Muscle of back (tissue), 3 donors: ENCODE measurements at regions not wholly inside any gene's neighbourhood (a gene's known extent, or its start where the extent isn't known, plus 50 kb on each side); places are given as distances from the start of the nearest gene placed in this dataset.
A peak's percentile ranks its signal among the peaks of the same experiment; 100 is the strongest.

Experiments
- DNase-seq, 3 donors: peaks; one replicate each; pipeline versions ENCODE4 v3.0.0 to v3.0.0-alpha.2; 2013

DNA sequence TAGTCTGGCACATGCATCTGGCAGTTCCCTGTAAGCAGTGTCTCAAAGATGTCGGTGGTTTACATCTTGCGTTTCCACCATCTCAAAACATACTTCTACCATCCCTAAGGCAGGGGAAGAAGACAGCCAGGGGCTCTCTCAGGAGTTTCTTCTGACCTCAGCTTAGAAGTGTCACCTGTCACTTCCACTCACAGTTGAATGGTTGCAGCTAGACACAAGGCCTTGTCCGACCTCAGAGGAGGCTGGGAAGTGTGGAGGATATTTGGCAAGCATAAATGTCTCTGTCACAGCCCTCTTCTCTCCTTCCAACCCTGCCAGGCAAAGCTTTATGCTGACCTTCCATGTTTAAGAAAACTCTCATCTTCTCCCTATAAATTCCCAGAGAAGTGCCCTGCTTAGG, 193.3 kb downstream of the HERPUD2 start:
- DNase-seq, result no peak

DNA sequence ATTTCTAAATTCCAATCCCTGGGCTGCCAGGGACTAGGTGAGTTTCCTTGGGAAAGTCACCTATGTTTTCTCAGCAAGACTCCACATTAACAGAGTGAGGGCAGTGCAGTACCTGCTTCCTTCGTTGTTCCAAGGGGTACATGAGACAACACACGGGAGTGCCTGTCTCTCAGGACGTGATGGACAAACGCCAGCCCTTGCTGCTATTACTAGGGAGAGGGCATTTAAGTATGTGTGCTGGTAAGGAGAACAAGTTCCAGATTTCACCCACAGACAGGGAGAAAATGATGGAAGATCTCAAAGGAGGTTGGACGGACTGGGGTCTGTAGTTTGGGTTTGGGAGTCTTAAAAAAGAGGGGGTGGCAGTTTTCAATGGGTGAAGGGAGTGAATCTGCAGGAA, 195.7 kb downstream of the HERPUD2 start:
- DNase-seq, result no peak

DNA sequence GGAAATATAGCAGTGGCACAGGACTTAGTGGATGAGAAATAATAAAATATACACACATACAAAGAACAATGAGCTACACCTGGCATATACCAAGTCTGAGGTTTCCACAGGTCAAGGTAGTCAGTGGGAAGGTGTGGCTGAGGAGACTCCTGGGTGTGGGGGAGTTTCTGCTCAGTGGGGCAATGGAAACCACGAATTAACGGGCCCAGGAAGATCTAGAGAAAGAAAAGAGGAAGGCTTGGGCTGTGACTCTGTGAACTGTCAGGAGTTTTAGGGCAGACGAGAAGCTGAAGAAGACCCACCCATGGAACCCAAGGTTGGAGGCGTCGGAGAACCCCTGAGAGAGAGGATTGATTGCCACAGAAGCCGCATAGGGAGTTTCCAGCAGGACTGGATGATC, 196.5 kb downstream of the HERPUD2 start:
- DNase-seq, result no peak

DNA sequence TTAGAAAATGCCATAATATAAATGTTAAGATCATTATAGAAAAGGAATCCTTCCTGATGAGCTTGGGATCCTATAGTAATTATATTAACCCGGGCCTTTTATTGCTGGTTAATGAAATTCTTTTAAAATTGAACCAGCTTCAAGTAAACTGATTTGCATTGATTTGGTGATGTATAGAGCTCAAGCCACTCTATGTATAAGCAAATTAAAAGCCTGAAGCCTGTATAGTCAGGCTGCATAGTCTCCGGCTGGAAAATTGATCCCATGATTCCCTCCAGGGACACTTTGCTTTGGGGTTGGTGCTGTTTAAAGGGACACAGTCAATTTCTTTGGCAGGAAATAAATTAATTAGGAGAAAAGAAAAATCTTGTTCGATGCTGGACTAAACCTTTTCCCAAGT, 199.1 kb downstream of the HERPUD2 start:
- DNase-seq, result no peak

DNA sequence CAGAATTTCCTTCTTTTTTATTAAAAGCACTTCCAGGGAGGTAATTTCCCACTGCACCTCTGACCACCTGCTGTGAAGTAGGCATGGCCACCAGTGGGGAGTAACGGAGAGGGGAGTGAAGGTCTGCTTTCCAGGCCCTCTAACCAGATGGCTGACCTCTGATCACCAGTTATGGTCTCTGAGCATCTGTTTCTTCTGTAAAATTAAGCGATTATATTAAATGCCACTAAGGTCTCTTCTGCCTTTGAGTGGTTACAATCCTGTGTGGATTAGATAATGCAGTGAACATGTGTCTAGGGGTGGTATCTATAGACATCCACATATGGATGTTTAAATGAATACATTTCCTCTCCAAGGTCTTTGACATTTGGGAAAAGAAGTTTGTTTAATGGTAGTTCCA, 199.6 kb downstream of the HERPUD2 start:
- DNase-seq, result no peak

DNA sequence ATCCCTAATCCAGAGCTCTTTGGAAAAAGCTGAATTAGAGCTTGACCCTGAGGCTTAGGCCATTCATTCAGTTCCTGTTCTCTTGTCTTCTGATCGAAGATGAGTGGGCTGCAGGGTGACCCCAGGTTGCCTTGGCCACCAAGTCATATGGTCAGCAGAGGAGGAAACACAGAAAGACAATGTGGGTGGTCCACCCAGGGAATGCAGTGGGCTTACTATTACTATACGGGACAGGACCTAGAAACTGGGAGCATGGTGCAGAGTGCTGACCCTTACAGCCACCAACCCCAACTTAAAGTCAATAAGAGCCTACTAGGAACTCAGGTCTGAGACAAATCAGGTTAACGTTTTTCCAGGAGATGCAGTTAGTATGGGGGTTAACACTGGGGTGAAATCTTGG, 200.5 kb downstream of the HERPUD2 start:
- DNase-seq, result no peak

DNA sequence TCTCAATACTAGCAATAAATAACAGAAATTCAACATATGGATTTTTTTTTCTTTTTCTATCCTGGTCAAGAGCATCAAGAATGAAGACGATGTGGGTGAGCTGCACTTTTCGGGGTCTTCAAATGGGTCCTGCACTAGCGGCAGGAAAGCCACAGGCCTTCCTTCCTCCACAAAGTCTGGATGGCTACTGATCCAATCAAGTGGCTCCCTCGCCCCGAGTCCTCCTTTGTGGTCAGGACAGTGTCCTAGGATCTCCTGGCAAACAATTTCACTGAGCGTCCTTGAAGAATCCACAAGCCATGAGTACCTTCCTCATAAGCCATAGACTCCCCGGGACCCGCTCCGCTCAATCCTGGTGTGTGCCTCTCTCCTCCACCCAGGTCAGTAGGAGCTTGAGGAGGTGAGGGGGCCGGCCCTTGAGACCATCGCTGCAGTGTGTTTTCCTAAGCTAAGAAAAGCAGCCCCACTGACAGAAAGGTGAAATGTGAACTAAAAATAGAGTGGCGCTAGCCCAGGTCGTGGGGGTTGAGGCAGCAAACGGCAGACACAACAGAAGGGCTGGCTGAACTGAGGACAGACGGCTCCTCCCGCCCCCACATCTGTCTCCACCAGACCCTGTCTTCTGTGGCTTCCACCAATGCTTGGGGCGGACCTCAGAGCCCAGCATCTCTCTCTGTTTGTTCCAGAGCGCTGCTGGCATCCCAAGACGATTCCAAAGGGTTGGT, 202.3 kb downstream of the HERPUD2 start:
- DNase-seq, result no peak

DNA sequence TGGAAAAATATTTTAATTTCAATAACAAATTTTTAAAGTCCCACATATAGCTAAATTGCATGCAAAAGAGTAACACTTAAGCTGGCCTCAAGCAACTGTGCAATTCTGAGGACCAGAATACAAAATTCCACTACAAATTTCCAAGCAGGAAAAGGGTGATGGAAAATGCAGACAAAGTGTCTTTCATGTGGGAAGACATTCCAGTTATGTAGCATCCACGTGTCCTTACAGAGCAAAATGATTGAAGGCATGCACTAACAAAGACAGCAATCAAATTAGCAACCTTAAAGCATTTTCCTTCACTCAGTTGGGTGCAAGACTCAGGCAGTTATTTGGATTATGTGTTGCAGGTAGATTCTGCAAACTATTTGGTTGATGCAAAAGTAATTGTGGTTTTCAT, 203.7 kb downstream of the HERPUD2 start:
- no peak for DNase-seq

DNA sequence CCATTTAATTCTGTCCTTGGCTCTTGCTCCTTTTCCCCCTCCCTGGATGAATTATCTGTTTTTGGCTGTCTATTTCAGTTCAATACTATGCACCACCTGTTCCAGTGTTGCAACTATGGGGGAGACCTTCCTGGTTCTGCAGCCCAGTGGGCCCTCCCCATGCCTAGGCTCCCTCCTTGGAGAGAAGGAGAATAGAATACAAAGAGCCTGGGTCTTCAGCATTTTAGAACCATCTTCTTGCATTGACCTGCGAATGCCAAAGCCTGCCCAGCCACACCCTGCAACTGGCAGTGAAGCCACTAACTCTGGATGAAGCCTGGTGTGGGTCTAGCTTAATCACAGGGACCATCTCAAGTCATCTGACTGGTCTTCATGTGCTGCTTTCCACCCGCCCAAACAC, 207.1 kb downstream of the HERPUD2 start:
- DNase-seq, result no peak

DNA sequence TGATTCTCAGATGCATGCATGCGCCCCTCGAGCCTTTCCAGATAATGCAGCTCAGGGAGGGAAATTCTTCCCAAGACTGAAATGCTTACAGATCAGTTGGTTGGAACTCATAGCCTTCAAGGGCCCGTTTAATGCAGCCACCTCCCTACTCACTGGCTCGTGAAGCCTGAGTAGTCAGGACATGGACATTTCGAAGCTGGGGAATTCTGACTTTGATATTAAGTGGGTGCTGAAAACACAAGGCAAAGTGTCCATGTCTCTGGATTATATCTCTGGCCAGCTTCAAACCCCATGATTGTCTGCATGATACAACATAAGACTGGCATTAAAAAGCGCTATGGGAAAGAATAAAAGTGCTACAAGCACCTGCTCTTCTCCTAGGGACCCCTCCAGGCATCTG, 207.5 kb downstream of the HERPUD2 start:
- DNase-seq, result no peak

DNA sequence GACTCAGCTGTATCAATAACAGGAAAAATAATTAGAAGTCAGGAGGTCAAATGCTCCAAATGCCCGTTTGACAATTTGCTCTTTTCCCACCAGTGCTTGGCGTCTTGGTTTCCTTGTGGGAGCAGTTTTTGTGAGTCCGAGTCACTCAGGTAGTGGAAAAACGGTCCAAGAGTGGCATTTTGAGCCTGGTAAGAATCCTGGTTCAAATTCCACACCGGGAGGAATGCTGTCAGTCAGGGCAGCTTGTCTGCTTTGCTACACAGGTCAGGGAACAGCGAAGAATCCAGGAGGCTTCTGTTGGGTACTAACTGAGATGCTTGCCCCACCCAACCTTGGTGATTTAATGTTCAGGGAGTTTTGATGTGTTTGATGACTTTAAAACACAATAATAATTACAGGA, 209.5 kb downstream of the HERPUD2 start:
- DNase-seq, result no peak

DNA sequence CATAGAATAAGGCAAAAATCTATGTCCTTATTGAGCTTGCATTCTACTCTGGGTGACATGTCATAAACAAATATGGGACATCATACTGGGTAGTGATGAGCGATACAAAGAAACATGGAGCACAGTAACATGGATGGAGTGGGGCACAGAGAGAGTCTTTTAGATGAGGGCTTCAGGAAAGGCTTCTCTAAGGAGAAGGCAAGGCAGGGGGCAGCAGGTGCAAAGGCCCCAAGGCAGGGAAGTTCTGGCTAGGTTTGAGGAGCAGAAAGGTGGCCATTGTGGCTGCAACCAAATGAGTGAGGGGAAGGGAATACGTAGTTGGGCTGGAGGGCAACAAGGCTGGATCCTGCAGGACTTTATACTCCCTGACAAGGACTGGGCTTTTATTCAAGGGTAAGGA, 211.4 kb downstream of the HERPUD2 start:
- DNase-seq, result no peak

DNA sequence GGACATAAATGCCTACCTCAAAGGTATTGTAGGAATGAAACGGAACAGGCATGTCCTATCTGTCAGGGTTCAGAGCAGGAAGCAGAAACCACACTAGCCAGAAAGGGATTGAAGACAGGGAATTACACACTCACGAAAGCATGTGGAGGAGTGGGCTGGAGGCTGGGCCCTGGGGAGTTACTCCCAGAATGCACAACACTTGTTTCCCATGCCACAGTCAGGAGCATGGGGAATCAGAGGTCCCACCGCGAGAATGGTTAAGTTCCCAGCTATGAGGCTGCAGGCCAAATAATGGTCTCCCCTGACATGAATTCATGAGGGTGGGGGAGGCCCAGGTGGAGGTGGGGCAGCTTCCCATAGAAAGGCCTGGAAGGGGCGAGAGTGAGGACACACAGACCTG, 212.7 kb downstream of the HERPUD2 start:
- no peak for DNase-seq

DNA sequence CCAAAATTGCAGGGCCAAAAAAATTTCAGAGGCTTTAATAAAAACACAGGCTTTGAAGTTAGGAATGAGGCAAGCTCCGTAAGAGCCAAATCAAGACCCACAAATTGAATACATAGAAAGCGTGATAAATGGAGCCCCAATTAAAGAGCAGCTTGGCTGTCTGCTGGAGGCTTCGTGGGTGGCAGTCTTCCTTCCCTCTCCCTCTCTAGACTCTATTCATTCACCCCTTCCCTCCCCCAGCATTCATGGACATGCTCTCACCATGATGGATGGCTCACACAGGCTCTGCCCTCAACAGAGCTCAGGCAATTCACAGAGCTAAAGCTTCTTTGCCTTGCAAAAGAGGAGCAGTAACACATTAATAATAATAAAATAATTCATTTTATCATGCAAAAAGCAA, 214.1 kb downstream of the HERPUD2 start:
- no peak for DNase-seq

DNA sequence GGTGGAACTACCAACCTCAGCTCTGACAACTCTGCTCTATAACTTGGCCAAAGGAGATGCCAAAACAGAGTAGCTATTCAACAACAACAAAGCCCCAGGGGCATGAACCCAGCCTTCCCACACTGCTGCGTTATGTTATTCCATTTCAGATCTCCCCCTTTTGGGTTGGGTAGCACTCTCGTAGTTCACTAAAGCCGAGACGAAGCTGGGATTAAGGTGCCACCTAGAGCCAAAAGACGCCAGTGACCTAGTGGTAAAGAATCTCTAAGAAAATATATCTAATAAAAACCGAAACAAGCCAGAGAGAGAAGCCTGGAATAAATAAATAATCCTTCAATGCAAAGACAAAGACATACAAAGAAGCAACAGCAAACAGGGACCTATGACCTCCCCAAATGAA, 217.3 kb downstream of the HERPUD2 start:
- DNase-seq, result no peak

DNA sequence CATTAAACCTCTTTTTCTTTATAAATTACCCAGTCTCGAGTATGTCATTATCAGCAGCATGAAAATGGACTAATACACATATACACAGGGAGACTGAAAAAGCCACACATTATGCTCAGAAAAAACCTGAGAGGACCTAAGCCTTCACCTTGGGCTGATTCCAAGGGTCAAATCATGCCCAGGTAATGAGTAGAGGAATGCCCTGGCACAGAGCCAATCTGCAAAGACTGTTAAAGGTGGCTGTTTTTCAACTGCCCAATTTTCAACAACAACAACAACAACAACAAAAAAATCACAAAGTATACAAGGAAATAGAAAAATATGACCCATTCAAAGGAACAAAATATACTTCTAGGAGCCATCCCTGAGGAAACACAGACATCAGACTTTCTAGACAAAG, 220.2 kb upstream of the TBX20 start:
- DNase-seq, result no peak

DNA sequence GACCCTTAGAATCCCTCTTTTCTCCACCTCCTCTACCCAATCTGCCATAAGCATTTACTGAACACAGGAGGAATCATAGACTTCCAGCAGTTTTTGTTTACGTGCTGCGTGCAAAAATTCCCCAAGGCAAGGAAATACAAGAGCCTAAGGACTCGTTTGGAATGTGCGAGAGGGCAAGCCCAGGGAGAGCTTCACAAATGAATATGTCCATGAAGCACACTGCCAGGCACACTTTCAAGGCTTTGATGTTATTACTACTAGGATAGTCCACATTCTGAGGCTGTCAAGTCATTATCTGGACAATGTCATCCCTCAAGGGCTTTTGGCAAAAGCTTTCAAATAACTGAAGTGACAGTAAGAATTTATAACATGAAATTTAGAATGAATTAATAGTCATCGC, 214.7 kb upstream of the TBX20 start:
- DNase-seq, result no peak

DNA sequence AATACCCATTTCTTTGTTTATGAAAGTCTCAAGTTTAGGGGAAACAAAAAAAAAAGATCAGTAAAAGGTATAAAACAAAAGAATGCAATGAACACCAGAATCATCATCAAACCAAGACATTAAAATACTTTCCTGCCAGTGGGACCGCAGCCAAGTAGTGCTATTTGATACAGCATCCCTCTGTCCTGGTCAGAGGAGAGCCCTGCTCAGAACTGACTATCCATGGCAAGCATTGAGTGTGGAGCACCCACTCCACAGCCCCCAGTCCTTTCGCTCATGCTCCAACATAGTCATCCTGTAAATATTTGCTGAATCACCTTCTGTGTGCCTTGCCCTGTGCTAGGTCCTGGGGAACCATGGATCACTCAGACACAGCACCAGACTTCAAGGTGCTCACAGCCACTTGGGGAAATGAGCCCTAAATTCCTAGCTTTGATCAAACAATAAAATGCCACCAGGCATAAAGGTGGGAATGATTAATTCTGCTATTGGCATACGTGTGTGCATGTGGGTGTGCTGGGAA, 213.6 kb upstream of the TBX20 start:
- DNase-seq, result no peak

DNA sequence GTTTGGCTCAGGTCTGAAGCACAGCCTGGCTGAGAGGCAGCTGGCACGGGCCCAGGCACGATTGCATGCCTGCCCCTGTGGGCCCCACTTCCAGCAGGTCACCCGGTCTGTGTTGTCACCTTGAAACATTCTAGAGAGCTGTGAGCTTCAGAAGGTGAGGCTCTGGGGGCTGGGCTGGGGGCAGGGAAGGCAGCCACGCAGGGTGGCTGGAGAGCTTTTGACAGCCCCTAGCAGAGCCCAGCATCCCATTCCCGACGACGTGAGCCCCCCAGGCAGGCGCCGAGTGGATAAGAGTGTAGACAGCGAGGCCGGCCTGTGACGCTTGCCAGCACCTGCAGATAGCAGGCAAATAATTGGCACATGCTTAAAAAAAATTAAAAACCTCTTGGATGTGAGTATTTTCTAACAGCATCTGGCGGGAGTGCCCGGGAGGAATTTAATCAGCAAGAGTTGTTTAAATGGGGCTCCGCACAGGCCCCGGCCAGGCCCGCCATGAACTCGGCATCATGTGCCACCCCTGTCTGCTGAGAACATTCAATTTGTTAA, 212.0 kb upstream of the TBX20 start:
- no peak for DNase-seq

DNA sequence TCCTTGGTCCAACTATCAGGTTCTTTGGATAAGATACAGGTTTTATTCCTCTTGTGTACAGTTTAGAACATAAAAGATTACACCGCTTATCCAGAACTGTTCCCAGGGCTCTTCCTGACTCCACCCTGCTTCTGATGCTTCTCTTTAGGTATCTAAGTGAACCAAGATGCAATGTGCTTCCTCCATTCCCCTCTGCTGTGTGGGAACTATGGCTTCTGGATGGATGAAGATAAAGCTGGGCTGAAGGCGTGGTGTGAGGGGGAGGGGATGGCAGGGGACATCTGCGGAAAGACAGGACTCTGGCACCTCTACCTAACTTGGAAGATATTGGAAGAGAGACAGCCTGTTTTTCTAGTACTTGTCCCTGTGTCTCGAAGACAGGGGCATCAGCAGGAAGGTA, 209.9 kb upstream of the TBX20 start:
- DNase-seq, result no peak

DNA sequence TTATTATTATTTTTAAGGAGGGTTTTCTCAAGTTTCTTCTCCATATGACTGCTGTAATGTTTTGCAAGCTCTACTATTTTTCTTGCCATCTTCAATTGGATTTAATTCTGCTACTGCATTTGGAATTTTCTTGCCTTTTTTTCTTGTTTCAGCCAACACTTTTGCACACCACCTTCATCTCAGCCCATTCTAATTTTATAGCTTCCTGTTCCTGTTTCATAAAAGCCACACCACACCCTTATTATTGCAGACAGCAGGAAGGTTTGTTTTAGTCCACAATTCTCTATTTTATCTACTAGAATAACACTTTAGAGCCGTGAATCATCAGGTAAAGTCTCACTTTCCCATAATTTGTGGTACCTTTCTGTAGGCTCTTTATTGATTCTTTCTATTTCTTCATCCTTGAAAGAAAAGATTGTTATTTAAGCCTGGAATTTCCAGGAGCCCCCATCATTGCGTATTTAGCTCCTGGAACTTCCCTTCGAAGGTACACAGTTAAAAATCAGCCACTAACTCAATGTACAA, 209.3 kb upstream of the TBX20 start:
- no peak for DNase-seq

DNA sequence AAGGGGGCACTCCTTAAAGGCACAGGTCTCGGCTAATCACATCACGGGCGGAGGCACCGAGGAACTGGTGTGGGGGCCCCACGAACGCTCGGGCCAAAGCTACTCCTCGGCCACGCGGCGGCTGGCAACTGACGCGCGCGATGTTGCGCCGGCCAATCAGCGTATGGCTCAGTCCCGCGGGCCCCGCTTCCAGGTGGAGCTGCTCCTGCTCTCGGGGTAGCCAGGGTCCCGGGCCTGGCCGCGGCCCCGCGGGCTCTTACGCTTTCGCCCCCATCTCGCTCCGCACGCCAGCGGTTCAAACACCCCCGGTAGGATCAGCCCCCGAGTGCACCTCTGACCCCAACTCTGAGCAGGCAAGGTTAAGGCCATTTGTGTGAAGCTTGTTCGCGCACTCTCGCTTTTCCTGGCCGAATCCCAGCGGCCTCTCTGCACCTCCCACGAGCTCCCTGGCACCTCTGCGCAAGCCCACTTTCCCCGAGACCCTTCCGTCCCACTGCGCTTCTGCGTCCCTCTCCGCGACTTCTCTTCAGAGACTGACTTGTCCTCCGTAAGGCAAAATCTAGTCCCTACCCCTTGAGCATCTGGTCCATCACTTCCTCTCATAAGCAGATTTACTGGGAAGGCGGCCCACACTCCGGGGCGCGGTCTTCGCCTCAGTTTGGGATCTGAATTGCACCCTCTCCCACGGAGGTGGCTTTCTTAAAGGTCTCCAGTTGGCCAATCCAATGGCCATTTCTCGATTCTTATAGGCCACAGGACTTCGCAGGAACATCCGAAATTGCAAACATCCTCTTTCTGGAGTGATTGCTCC, 200.9 kb upstream of the TBX20 start:
- peak in 1 of 3 donors; percentile 43 for DNase-seq
